HG02970 (cell line): ENCODE measurements at regions not wholly inside any gene's neighbourhood (a gene's known extent, or its start where the extent isn't known, plus 50 kb on each side); places are given as distances from the start of the nearest gene placed in this dataset.

Source experiments
- ATAC-seq: cut with Tn5 transposase; IDR thresholded peaks from one replicate; pipeline ENCODE4 v1.9.1; 2021; ENCODE audit warnings: mild to moderate bottlenecking, moderate library complexity, moderate number of reproducible peaks; ENCODE audit not compliant: unreplicated experiment, low FRiP score

DNA sequence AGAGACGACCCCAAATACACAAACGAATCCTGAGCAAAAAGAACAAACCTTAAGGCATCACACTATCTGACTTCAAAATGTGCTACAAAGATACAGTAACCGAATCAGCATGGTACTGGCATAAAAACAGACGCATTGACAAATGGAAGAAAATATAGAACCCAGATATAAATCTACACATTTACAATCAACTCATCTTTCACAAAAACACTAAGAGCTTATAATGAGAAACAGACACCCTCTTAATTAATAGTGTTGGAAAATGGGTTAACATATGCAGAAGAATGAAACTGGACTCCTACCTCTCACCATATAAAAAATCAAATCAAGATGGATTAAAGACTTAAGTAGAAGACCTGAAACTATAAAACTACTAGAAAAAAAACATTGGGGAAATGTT is 130.3 kb upstream of the DCBLD2 start:
- no peak for ATAC-seq

- ATAC-seq = peak; percentile 72
These were observed 122.2 kb upstream of the DCBLD2 start for GRCh38 chr3:99023590-99024192.

- ATAC-seq = no peak
These were observed 120.0 kb upstream of the DCBLD2 start for GRCh38 chr3:99021466-99021865.

GRCh38 chr3:99016452-99016851 is 115.0 kb upstream of the DCBLD2 start:
- no peak for ATAC-seq

GRCh38 chr3:99013777-99014315 is 112.4 kb upstream of the DCBLD2 start:
- no peak for ATAC-seq

GRCh38 chr3:99013077-99013476 is 111.6 kb upstream of the DCBLD2 start:
- no peak for ATAC-seq

- no peak for ATAC-seq
These were observed 110.6 kb upstream of the DCBLD2 start for GRCh38 chr3:99012051-99012450.

GRCh38 chr3:99009851-99010250 is 108.4 kb upstream of the DCBLD2 start:
- ATAC-seq = no peak

DNA sequence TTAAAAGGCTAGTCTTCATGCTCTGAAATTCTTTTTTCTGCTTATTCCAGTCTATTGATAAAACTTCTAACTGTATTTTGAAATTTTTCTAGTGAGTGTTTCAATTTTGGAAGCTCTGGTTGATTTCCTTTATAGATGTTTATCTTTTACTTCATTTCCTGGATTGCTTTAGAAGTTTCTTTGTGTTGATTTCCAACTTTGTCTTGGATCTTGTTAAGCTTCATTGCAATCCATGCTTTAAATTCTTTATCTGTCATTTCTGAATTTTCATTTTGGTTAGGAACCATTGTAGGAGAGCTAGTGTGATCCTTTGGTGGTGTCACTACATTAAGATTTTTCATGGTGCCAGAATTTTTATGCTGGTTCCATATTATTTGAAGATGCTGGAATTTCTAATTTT is 105.2 kb upstream of the DCBLD2 start:
- ATAC-seq = no peak

DNA sequence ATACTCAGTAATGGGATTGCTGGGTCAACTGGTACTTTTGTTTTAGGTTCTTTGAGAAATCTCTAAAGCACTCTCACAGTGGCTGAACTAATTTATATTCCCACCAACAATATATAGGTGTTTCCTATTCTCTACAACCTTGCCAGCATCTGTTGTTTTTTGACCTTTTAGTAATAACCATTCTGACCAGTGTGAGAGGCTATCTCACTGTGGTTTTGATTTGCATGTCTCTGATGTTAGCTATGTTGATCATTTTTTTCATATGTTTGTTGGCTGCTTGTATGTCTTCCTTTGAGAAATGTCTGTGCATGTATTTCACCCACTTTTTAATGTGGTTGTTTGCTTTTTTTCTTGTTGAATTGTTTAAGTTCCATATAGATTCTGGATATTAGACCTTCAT is 98.2 kb upstream of the DCBLD2 start:
- ATAC-seq = no peak

- no peak for ATAC-seq
These were observed 92.8 kb upstream of the DCBLD2 start for GRCh38 chr3:98994128-98994762.

GRCh38 chr3:98991393-98991792 is 89.9 kb upstream of the DCBLD2 start:
- no peak for ATAC-seq

- no peak for ATAC-seq
These were observed 89.2 kb upstream of the DCBLD2 start for GRCh38 chr3:98990657-98991056.

DNA sequence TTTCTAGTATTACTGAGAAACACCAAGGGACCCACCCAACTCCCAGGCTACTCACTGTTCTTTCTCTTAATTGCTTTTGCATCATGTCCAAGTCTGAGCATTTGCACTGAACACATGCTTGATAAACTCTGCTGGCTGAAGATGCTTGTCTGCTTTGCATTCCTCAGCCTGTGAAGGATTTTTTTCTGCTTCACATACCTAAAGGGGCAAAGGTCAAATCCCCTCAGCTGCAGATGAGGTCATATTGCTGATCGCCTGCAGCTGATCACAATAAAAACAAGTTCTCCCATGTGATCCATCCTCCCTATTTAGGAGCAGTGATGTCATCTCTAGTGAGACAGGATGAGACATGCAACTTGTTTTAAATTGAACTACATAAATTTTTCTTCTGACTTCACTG is 84.6 kb upstream of the DCBLD2 start:
- ATAC-seq = no peak

GRCh38 chr3:98985431-98985830 is 83.9 kb upstream of the DCBLD2 start:
- ATAC-seq = no peak

DNA sequence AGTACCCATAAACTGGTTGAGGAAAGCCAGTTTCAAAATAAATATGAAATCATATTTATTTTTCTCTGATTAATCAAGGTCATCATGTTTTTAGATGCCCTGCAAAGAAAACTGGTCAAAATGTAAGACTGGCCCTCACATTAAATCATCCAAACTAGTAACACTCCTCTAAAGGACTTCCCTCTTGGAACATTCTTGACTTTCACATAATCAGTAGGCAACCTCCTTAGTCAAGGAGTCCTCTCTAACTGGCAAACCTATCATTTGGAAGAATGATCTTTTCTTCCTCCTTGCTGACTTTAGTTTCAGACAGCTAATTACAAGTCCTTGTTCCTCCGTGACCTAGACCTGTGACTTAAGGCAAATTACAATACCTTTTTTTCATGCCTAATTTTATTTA is 82.5 kb upstream of the DCBLD2 start:
- ATAC-seq = no peak

DNA sequence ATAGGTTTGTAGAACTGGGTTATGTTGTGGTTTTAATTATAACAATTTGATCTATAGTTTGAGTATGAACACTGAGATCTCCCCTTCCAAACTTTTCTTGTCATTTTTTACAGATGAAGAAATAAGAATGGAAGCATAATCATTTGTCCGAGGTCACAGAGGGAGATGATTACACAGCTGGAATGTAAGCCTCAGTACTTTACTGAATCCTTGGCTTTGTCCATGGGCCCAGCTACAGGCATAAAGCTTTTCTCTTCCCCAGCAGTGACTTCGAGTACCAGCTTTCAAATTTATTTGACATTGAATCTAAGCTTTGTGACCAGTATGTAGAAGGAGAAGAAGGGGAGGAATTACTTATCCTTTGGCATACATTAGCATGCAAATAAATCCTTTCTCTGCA is 80.9 kb upstream of the DCBLD2 start:
- no peak for ATAC-seq

- peak; percentile 68 for ATAC-seq
These were observed 79.6 kb upstream of the DCBLD2 start for GRCh38 chr3:98980915-98981596.

DNA sequence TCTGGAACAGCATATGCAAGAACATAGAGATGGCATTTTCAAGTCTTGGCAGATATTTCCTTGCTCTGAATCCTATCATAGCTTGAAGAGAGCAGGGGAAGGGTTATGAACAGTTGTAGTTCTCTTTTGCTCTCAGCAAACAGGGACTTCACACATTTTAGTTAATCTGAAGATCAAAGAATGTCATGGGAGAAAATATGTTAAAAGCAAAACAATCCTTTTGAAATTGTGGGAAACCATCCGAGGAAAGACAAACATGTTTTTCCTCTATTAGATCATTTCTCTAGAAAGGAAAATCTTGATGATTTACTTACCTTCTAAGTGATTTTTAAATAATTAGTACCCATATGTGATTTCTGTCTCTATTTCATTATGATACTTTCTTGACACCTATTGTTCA is 77.8 kb upstream of the DCBLD2 start:
- ATAC-seq = no peak

GRCh38 chr3:98978068-98978811 is 76.7 kb upstream of the DCBLD2 start:
- no peak for ATAC-seq

DNA sequence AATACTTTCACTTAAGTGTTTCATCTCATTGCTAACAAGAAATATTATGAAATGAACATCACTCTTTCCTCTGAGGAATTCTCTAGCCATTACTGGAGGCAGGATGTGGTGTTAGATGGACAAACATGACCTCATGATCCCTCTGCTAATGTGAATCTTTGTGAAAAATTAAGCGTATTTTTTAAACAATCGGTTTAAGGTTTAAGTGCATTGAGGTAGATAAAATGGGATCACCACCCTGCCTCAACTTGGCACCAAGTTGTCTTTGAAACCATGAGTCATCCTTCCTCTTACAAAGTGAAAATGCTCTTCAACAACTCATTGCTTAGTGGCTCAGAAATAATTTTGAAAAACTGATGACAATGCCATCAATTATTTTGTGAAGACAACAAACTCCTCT is 76.0 kb upstream of the DCBLD2 start:
- no peak for ATAC-seq
